Mesenchymal stem cell (in vitro differentiated cells and primary cell): ENCODE measurements at regions not wholly inside any gene's neighbourhood (a gene's known extent, or its start where the extent isn't known, plus 50 kb on each side); places are given as distances from the start of the nearest gene placed in this dataset.

Experiments used
- DNase-seq: peaks from one replicate; pipeline ENCODE4 v3.0.0-alpha.2; 2013
- H2AFZ ChIP-seq: one replicate; pipeline ENCODE4 v1.6.1; 2013; ENCODE audit warnings: low read depth, mild to moderate bottlenecking, control low read depth, inconsistent platforms, low read length, moderate library complexity
- H2AK5ac ChIP-seq: 2 replicates; pipeline ENCODE4 v1.6.1; 2013; ENCODE audit warnings: low read length, moderate library complexity, mild to moderate bottlenecking, inconsistent platforms; ENCODE audit not compliant: severe bottlenecking
- H2BK120ac ChIP-seq: one replicate; pipeline ENCODE4 v1.6.1; 2013; ENCODE audit warnings: low read depth, mild to moderate bottlenecking, inconsistent platforms, low read length, moderate library complexity
- H2BK12ac ChIP-seq, 2 experiments: one replicate each; pipeline ENCODE4 v1.6.1; 2013; ENCODE audit warnings: inconsistent platforms in 2 of 2, low read length in 2 of 2, mild to moderate bottlenecking in 2 of 2, moderate library complexity in 2 of 2, control low read depth in 1 of 2
- H2BK15ac ChIP-seq: one replicate; pipeline ENCODE4 v1.6.1; 2013; ENCODE audit warnings: mild to moderate bottlenecking, low read depth, inconsistent platforms; ENCODE audit not compliant: poor library complexity, severe bottlenecking
- H2BK5ac ChIP-seq: 2 replicates; pipeline ENCODE4 v1.6.1; 2013; ENCODE audit warnings: low read depth, mild to moderate bottlenecking, low read length, control low read depth, inconsistent platforms; ENCODE audit not compliant: poor library complexity, severe bottlenecking
- H3K14ac ChIP-seq, 2 experiments: one replicate each; pipeline ENCODE4 v1.6.1; 2013; ENCODE audit warnings: inconsistent platforms in 2 of 2, low read length in 2 of 2, control low read depth in 1 of 2, mild to moderate bottlenecking in 1 of 2, moderate library complexity in 1 of 2
- H3K18ac ChIP-seq, 2 experiments: one replicate each; pipeline ENCODE4 v1.6.1; 2013; ENCODE audit warnings: inconsistent platforms in 2 of 2, low read length in 2 of 2, control low read depth in 1 of 2, low read depth in 1 of 2, mild to moderate bottlenecking in 1 of 2
- H3K23ac ChIP-seq, 2 experiments: one replicate each; pipeline ENCODE4 v1.6.1; 2013; ENCODE audit warnings: inconsistent platforms in 2 of 2, low read length in 2 of 2, mild to moderate bottlenecking in 2 of 2, moderate library complexity in 2 of 2, control low read depth in 1 of 2
- H3K27ac ChIP-seq: 2 replicates; pipeline ENCODE4 v1.5.1; 2013; ENCODE audit warnings: mild to moderate bottlenecking, moderate library complexity, low read length, control low read depth, inconsistent platforms; ENCODE audit not compliant: poor library complexity, severe bottlenecking
- H3K27me3 ChIP-seq, 2 experiments: 2 replicates each; pipeline versions ENCODE4 v1.6.1 to v1.7.0; 2013; ENCODE audit warnings: low read length in 2 of 2, mild to moderate bottlenecking in 2 of 2, moderate library complexity in 2 of 2, control low read depth in 1 of 2, inconsistent platforms in 1 of 2; ENCODE audit not compliant: control insufficient read depth in 1 of 2, insufficient read depth in 1 of 2
- H3K36me3 ChIP-seq, 2 experiments: 2 replicates each; pipeline versions ENCODE4 v1.6.1 to v1.7.0; 2013; ENCODE audit warnings: low read length in 2 of 2, control low read depth in 1 of 2, inconsistent platforms in 1 of 2, low read depth in 1 of 2, mild to moderate bottlenecking in 1 of 2; ENCODE audit not compliant: insufficient read depth in 2 of 2, control insufficient read depth in 1 of 2
- H3K4ac ChIP-seq, 2 experiments: one replicate each; pipeline ENCODE4 v1.6.1; 2013; ENCODE audit warnings: inconsistent platforms in 2 of 2, low read length in 2 of 2, mild to moderate bottlenecking in 2 of 2, moderate library complexity in 2 of 2, control low read depth in 1 of 2, low read depth in 1 of 2
- H3K4me1 ChIP-seq: 2 replicates; pipeline ENCODE4 v1.6.1; 2013; ENCODE audit warnings: low read depth, low read length, control low read depth; ENCODE audit not compliant: control insufficient read depth, insufficient read depth
- H3K4me2 ChIP-seq: 2 replicates; pipeline ENCODE4 v1.6.1; 2013; ENCODE audit warnings: low read length, mild to moderate bottlenecking, inconsistent platforms; ENCODE audit not compliant: poor library complexity, severe bottlenecking
- H3K4me3 ChIP-seq, 2 experiments: 2 replicates each; pipeline versions ENCODE4 v1.5.1 to v1.7.0; 2013; ENCODE audit warnings: low read length in 2 of 2, mild to moderate bottlenecking in 2 of 2, control low read depth in 1 of 2, low read depth in 1 of 2; ENCODE audit not compliant: insufficient read depth in 1 of 2
- H3K79me1 ChIP-seq: replicated peaks from 2 replicates; pipeline ENCODE4 v1.6.1; 2013; ENCODE audit warnings: mild to moderate bottlenecking, control low read depth, low read length, inconsistent platforms; ENCODE audit not compliant: poor library complexity, severe bottlenecking
- H3K9ac ChIP-seq: 2 replicates; pipeline ENCODE4 v1.7.0; 2013; ENCODE audit warnings: mild to moderate bottlenecking, low read length, moderate library complexity
- H3K9me3 ChIP-seq: 2 replicates; pipeline ENCODE4 v1.7.0; 2013; ENCODE audit warnings: mild to moderate bottlenecking, low read length; ENCODE audit not compliant: control insufficient read depth
- H4K8ac ChIP-seq: one replicate; pipeline ENCODE4 v1.6.1; 2013; ENCODE audit warnings: inconsistent platforms, mild to moderate bottlenecking, low read length, moderate library complexity
- H4K91ac ChIP-seq: one replicate; pipeline ENCODE4 v1.6.1; 2013; ENCODE audit warnings: mild to moderate bottlenecking, low read length, inconsistent platforms
- WGBS: methylation state at CpG from one replicate; pipeline ENCODE4 v1.1.7; 2013; ENCODE audit warnings: mixed read lengths; 5-methylcytosine and 5-hydroxymethylcytosine counted together

DNA sequence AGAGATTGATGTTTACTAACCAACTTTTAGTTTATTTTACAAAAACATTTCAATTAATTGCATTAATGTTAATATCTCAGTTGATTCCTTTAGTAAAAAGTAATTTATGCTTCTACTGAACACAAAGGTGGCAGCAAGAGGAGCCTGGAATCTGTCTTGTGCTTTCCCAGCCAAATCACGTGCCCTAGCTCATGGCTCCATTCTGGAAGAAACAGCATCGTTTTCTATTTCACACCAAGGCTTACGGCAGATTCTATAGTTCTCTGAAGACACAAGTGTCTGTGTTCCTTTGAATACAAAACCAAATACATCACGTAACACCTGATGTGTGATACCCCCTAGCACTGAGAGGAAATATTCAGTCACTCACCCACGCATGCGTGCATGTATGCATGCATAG is 346.1 kb upstream of the MIR17HG start:
- DNase-seq: no peak
- no peaks in the 10 kb centered on the region for H3K27me3 ChIP-seq
- no peak overlapping the region for H2AFZ ChIP-seq
- H3K27ac ChIP-seq: no peak overlapping the region
- no peaks in the 10 kb centered on the region for H3K79me1 ChIP-seq
- no peak overlapping the region for H3K4me2 ChIP-seq
- 94% methylated on average over 6 of the region's 6 CpGs for WGBS
- H4K8ac ChIP-seq: no peak overlapping the region
- no peak overlapping the region for H3K23ac ChIP-seq
- H3K4me1 ChIP-seq: no peaks in the 10 kb centered on the region
- no peak overlapping the region for H2BK15ac ChIP-seq
- H3K9ac ChIP-seq: no peak overlapping the region
- H2BK120ac ChIP-seq: no peak overlapping the region
- H3K36me3 ChIP-seq: no peaks in the 10 kb centered on the region
- no peak overlapping the region for H2BK12ac ChIP-seq
- H2AK5ac ChIP-seq: no peak overlapping the region
- no peak overlapping the region for H3K4me3 ChIP-seq
- H3K4ac ChIP-seq: no peak overlapping the region
- H2BK5ac ChIP-seq: no peak overlapping the region
- no peak overlapping the region for H3K18ac ChIP-seq
- no peaks in the 10 kb centered on the region for H3K9me3 ChIP-seq
- no peak overlapping the region for H4K91ac ChIP-seq
- H3K14ac ChIP-seq: no peak overlapping the region

DNA sequence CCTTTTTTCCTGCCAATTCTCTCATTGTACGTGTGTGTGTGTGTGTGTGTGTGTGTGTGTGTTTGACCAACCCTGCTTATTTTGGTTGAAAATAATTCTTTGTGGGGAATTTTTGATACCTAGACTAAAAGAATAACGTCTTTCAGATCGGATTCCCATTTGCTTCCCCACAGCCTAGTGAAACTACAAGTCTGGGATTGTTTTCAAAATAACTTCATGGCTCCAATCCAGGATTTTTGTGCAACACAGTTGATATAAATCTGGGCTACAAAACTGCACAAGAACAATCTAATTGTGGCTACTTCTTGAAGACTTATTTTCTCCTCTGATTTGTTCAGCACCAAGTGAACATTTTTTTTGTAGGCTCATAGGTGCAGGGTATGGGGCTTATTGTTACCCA is 332.8 kb upstream of the MIR17HG start:
- Histone ChIP-seq H3K9ac (no peak overlapping the region), H2BK5ac (no peak overlapping the region), H4K91ac (no peak overlapping the region), H4K8ac (no peak overlapping the region), H2AK5ac (no peak overlapping the region), H2BK15ac (no peak overlapping the region), H3K4me3 (no peak overlapping the region), H3K27me3 (no peaks in the 10 kb centered on the region), H2BK12ac (no peak overlapping the region), H3K23ac (no peak overlapping the region), H3K14ac (no peak overlapping the region), H2AFZ (no peak overlapping the region), H2BK120ac (no peak overlapping the region), H3K18ac (no peak overlapping the region), H3K4ac (no peak overlapping the region), H3K27ac (no peak overlapping the region), H3K4me1 (no peaks in the 10 kb centered on the region), H3K79me1 (no peaks in the 10 kb centered on the region), H3K9me3 (no peaks in the 10 kb centered on the region), H3K4me2 (no peak overlapping the region), H3K36me3 (no peaks in the 10 kb centered on the region)
- no peak for DNase-seq
- WGBS: 76% methylated on average over 2 of the region's 3 CpGs

DNA sequence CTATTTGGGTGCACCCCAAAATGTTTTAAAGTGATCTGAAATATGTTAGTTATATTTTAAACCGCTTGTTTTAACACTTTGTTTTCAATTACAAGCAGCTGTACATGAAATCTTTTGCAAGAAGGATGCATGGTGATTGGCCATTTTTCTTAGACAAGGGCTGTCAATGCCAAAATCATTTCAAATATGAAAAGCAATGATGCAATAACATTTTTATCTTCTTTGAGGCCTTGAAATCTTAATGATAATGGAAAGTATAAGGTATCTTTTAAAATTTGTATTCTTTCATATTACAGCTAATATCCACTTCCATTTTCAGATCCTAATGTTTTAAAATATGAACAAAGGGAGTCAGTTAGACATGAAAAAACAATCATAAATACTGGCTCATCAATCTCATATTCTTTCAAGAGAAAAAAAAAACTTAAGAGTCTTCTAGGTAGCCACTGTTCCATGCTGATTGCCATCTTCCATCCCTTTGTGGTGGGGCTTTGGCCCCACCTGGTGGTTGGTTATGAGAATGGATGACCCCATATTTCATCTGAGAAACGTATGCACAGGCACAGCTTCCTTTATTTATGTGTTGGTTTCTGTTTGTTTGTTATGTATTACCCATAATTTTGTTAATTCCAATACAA is 330.3 kb upstream of the MIR17HG start:
- H3K4me2 ChIP-seq: no peak overlapping the region

DNA sequence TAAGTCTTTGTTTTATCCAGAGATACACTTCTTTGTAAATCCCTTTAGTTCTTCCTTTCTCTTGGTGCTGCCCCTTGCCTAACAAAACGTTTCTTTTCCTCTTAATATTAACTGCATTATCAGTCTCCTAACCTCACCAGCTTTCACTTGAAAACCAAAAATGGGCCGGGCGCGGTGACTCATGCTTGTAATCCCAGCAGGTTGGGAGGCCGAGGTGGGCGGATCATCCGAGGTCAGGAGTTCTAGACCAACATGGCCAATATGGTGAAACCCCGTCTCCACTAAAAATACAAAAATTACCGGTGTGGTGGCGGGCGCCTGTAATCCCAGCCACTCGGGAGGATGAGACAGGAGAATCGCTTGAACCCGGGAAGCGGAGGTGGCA is 329.8 kb upstream of the MIR17HG start:
- Histone ChIP-seq H3K9ac (no peak overlapping the region), H3K4me2 (no peak overlapping the region), H3K4me3 (no peak overlapping the region), H4K91ac (no peak overlapping the region), H3K4me1 (no peaks in the 10 kb centered on the region), H3K79me1 (no peaks in the 10 kb centered on the region), H3K4ac (no peak overlapping the region), H2BK12ac (no peak overlapping the region), H2AK5ac (no peak overlapping the region), H2BK5ac (no peak overlapping the region), H3K27me3 (no peaks in the 10 kb centered on the region), H2AFZ (no peak overlapping the region), H3K14ac (no peak overlapping the region), H4K8ac (no peak overlapping the region), H3K27ac (no peak overlapping the region), H3K36me3 (no peaks in the 10 kb centered on the region), H3K9me3 (no peaks in the 10 kb centered on the region), H2BK15ac (no peak overlapping the region), H3K18ac (no peak overlapping the region), H3K23ac (no peak overlapping the region), H2BK120ac (no peak overlapping the region)
- 67% methylated on average over 15 of the region's 15 CpGs for WGBS
- DNase-seq: no peak

More for the DNA sequence above, 330.3 kb upstream of the MIR17HG start:
- Histone ChIP-seq H2BK15ac (no peak overlapping the region), H3K18ac (no peak overlapping the region), H4K8ac (no peak overlapping the region), H3K9ac (no peak overlapping the region), H2AK5ac (no peak overlapping the region), H4K91ac (no peak overlapping the region), H3K79me1 (no peaks in the 10 kb centered on the region), H3K4me3 (no peak overlapping the region), H3K9me3 (no peaks in the 10 kb centered on the region), H3K27me3 (no peaks in the 10 kb centered on the region), H3K4me1 (no peaks in the 10 kb centered on the region), H3K23ac (no peak overlapping the region), H2AFZ (no peak overlapping the region), H3K4ac (no peak overlapping the region), H3K36me3 (no peaks in the 10 kb centered on the region), H2BK120ac (no peak overlapping the region), H2BK12ac (no peak overlapping the region), H3K14ac (no peak overlapping the region), H2BK5ac (no peak overlapping the region), H3K27ac (no peak overlapping the region)
- WGBS: no CpG with 5 or more reads among the region's 2 CpGs
- peak; percentile 61 for DNase-seq
